ENCODE measurements at regions not wholly inside any gene's neighbourhood (a gene's known extent, or its start where the extent isn't known, plus 50 kb on each side); places are given as distances from the start of the nearest gene placed in this dataset.

GRCh38 chr3:181103605-181104004 is 114.1 kb upstream of the DNAJC19 start:
- TF ChIP-seq CTCF (IDR thresholded peaks at IDR 0.05) (no peak), POLR2A (IDR thresholded peaks at IDR 0.05) (no peak)
